Body of pancreas (tissue), 4 donors: ENCODE measurements at regions not wholly inside any gene's neighbourhood (a gene's known extent, or its start where the extent isn't known, plus 50 kb on each side); places are given as distances from the start of the nearest gene placed in this dataset.

Source experiments
- ATAC-seq: fragments of 150-250 bp; one replicate; pipeline ENCODE4 v1.9.1; 2016
- DNase-seq, 4 donors: peaks; one replicate each; pipeline ENCODE4 v3.0.0-alpha.2; 2019
- H3K27ac ChIP-seq, 4 donors: fragments of 200-600 bp; sonication (generic); 1 replicate in 3 of 4; 2 replicates in 1 of 4; pipeline versions ENCODE4 v1.5.1 to v1.6.1; 2016 to 2019; ENCODE audit warnings: mild to moderate bottlenecking in 1 of 4, mixed read lengths in 1 of 4, moderate library complexity in 1 of 4
- H3K27me3 ChIP-seq, 2 donors: fragments of 200-600 bp; sonication (generic); one replicate each; pipeline ENCODE4 v1.6.0; 2016; ENCODE audit warnings: mild to moderate bottlenecking in 1 of 2
- H3K36me3 ChIP-seq, 2 donors: fragments of 200-600 bp; sonication (generic); replicated peaks in 1 of 2; 2 replicates each; pipeline ENCODE4 v1.5.1; 2016; ENCODE audit warnings: low read depth in 2 of 2; ENCODE audit not compliant: insufficient read depth in 1 of 2
- H3K4me1 ChIP-seq: fragments of 200-600 bp; sonication (generic); one replicate; pipeline ENCODE4 v1.6.0; 2016
- H3K4me3 ChIP-seq, 2 donors: fragments of 200-600 bp; sonication (generic); 1 replicate in 1 of 2; 2 replicates in 1 of 2; pipeline ENCODE4 v1.5.1; 2016 to 2019
- H3K9me3 ChIP-seq, 3 donors: fragments of 200-600 bp; sonication (generic); 1 replicate in 2 of 3; 2 replicates in 1 of 3; pipeline ENCODE4 v1.5.1; 2016
- POLR2A ChIP-seq, 3 donors: fragments of 450-650 bp; IDR thresholded peaks; one replicate each; pipeline ENCODE4 v1.6.1; 2016; ENCODE audit warnings: antibody characterized with exemption in 3 of 3, mild to moderate bottlenecking in 2 of 3
- WGBS, 2 donors: methylation state at CpG; one replicate each; pipeline ENCODE4 v1.1.5; 2017; 5-methylcytosine and 5-hydroxymethylcytosine counted together
- intact Hi-C: fragments of 100-400 bp; cut with DNase I; formaldehyde crosslinking; loops from one replicate; pipeline ENCODE4 v1.15.1; 2023
- TF ChIP-seq, protein P1 (sequence below), 7 experiments: fragments of 450-650 bp in 4 of 7; fragments of 200-600 bp in 3 of 7; sonication (generic) in 3 of 7; IDR thresholded peaks; one replicate each; pipeline ENCODE4 v1.5.1; 2016 to 2019; ENCODE audit warnings: antibody characterized with exemption in 7 of 7

DNA sequence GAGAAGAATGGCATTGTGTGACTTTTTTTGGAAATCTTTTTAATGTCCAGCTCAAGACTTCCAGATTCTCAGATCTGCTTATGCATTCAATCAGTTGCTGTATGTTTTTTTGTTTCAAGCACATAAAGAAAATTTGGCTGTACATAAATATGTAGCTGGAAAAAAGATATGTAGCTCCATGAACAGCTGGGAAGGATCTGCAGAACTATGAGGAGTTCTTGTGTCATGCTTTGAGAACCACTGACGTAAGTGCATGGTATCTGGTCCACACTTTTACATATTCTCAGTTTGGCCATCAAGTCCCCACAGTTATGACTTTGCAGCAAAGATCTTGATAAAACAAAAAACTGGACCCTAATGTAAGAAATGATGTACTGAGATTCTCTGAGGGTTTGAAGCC is 165.9 kb downstream of the KIT start:
- TF ChIP-seq, protein P1, sequence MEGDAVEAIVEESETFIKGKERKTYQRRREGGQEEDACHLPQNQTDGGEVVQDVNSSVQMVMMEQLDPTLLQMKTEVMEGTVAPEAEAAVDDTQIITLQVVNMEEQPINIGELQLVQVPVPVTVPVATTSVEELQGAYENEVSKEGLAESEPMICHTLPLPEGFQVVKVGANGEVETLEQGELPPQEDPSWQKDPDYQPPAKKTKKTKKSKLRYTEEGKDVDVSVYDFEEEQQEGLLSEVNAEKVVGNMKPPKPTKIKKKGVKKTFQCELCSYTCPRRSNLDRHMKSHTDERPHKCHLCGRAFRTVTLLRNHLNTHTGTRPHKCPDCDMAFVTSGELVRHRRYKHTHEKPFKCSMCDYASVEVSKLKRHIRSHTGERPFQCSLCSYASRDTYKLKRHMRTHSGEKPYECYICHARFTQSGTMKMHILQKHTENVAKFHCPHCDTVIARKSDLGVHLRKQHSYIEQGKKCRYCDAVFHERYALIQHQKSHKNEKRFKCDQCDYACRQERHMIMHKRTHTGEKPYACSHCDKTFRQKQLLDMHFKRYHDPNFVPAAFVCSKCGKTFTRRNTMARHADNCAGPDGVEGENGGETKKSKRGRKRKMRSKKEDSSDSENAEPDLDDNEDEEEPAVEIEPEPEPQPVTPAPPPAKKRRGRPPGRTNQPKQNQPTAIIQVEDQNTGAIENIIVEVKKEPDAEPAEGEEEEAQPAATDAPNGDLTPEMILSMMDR (IDR thresholded peaks at IDR 0.05), result no peak
- no peak for TF ChIP-seq POLR2A (IDR thresholded peaks at IDR 0.05)
- no peaks in the 10 kb centered on the region for H3K27me3 ChIP-seq
- H3K36me3 ChIP-seq, result no peaks in the 10 kb centered on the region
- 45 to 75% methylated on average over 1 of the region's 1 CpG for WGBS, 2 donors
- H3K9me3 ChIP-seq, result no peaks in the 10 kb centered on the region
- H3K27ac ChIP-seq, result no peak overlapping the region
- DNase-seq (no peak), ATAC-seq (no peak)
- H3K4me3 ChIP-seq, result no peak overlapping the region
- intact Hi-C loops, result no loop called here
- H3K4me1 ChIP-seq, result no peaks in the 10 kb centered on the region

DNA sequence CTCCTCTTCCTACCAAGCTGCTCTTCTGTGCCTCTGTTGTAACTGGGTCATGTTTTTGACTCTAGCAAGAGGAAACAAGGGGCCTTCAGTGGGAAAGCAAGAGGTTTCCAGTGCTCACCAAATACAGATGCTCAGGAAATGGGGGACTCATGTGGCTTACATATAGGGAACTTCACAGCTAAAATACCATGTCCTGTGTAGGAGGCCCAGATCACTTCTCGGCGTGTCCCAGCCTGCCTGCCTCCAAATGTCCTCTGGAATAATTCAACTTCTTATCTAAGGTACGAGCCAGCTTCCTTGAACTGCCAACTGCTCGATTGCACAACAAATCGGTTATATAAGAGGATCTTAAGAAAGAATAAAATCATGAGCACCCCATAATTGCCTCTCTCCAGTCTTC is 161.3 kb downstream of the KIT start:
- Histone ChIP-seq H3K36me3 (no peaks in the 10 kb centered on the region), H3K9me3 (no peaks in the 10 kb centered on the region), H3K4me3 (no peak overlapping the region), H3K4me1 (no peaks in the 10 kb centered on the region), H3K27me3 (no peaks in the 10 kb centered on the region), H3K27ac (no peak overlapping the region)
- intact Hi-C loops, result no loop called here
- ATAC-seq (no peak), DNase-seq (no peak)
- WGBS, 2 donors, result 37 to 57% methylated on average over 4 to 5 of the region's 5 CpGs
- TF ChIP-seq, protein P1 (IDR thresholded peaks at IDR 0.05), result no peak
- TF ChIP-seq POLR2A (IDR thresholded peaks at IDR 0.05), result no peak

DNA sequence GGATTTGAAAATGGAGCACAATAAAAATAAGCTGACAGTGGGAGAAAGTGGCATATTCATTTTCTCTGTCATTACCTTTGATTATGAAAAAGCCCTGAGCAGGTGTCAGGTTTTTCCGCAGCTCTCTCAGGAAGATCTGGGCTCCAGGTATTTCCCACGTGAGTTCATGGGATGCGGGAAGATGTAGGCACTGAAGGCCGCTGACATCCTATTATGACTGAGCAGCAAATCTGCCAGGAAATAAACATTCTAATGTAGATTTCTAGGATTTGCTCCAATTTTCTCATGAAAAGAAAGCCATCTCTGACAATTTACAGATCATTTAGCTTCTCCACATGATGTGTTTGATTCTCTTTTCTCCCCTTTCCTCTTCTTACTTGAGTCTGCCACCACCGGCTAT is 160.7 kb downstream of the KIT start:
- Histone ChIP-seq H3K4me3 (no peak overlapping the region), H3K36me3 (no peaks in the 10 kb centered on the region), H3K4me1 (no peaks in the 10 kb centered on the region), H3K27ac (no peak overlapping the region), H3K27me3 (no peaks in the 10 kb centered on the region), H3K9me3 (no peaks in the 10 kb centered on the region)
- intact Hi-C loops, result no loop called here
- TF ChIP-seq, protein P1 (IDR thresholded peaks at IDR 0.05), result no peak
- TF ChIP-seq POLR2A (IDR thresholded peaks at IDR 0.05), result no peak
- ATAC-seq (no peak), DNase-seq (no peak)
- WGBS, 2 donors, result 60 to 84% methylated on average over 5 of the region's 5 CpGs

DNA sequence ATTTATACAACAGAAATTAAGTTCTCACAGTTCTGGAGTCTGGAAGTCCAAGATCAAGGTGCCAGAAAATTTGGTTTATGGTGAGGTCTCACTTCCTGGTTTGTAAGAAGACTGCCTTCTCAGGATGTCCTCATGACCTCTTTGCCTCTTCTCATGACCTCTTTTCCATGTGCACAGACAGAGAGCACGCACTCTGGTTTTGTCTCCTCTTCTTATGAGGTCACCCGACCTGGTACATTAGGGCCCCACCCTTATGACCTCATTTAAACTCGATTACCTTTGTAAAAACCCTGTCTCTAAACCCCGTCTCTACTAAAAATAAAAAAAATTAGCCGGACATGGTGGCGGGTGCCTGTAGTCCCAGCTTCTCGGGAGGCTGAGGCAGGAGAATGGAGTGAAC is 155.9 kb downstream of the KIT start:
- Histone ChIP-seq H3K36me3 (no peaks in the 10 kb centered on the region), H3K4me3 (no peak overlapping the region), H3K9me3 (no peaks in the 10 kb centered on the region), H3K27me3 (no peaks in the 10 kb centered on the region), H3K4me1 (no peaks in the 10 kb centered on the region), H3K27ac (no peak overlapping the region)
- ATAC-seq (no peak), DNase-seq (no peak)
- 57 to 73% methylated on average over 7 of the region's 7 CpGs for WGBS, 2 donors
- no peak for TF ChIP-seq POLR2A (IDR thresholded peaks at IDR 0.05)
- TF ChIP-seq, protein P1 (IDR thresholded peaks at IDR 0.05), result no peak
- intact Hi-C loops, result no loop called here

DNA sequence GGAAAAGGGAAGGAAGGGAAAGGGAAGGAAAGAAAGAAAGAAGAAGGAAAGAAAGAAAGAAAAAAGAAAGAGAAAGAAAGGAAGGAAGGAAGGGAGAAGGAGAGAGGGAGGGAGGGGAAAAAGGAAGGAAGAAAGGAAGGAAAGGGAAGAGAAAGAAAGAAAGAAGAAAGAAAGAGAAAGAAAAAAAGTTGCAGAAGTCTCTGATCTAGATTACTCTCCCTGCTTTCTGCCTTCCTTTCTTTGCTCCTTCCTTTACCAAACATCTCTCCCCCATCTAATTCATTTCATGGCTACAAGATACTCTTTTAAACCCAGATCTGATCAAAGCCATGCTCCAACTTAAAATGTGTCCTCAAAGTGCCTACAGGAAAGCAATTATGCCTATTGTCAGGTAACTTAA is 148.6 kb downstream of the KIT start:
- no peak for DNase-seq
- Histone ChIP-seq H3K9me3 (peaks cover 0 to 6% (median 0%) of the 10 kb centered on the region in 3 donors), H3K36me3 (no peaks in the 10 kb centered on the region), H3K27ac (no peak overlapping the region), H3K27me3 (no peaks in the 10 kb centered on the region), H3K4me1 (no peaks in the 10 kb centered on the region), H3K4me3 (no peak overlapping the region)
- no peak for ATAC-seq
- TF ChIP-seq, protein P1 (IDR thresholded peaks at IDR 0.05), result no peak
- no peak for TF ChIP-seq POLR2A (IDR thresholded peaks at IDR 0.05)
- intact Hi-C loops, result no loop called here
